A172 (cell line): ENCODE measurements at regions not wholly inside any gene's neighbourhood (a gene's known extent, or its start where the extent isn't known, plus 50 kb on each side); places are given as distances from the start of the nearest gene placed in this dataset.
A peak's percentile ranks its signal among the peaks of the same experiment; 100 is the strongest.
"Not testable (repeated sequence)": the region's sequence is repeated elsewhere in the genome, so short reads cannot be mapped to it uniquely, and the experiment has no call there.

Source experiments
- DNase-seq: peaks from one replicate; pipeline ENCODE4 v3.0.0-alpha.2; 2015; ENCODE audit warnings: low spot score

DNA sequence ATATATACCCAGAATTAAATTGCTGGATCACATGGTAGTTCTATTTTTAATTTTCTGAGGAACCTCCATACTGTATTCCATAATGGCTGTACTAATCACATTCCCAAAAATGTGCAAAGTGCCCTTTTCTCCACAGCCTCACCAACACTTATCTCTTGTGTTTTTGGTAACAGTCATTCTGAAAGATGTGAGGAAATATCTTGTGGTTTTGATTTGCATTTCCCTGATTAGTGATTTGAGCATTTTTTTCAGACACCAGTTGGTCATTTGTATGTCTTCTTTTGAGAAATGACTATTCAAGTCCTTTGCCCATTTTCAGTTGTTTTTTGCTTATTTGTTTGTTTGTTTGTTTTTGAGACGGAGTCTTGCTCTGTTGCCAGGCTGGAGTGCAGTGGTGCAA, 98.1 kb upstream of the SIMC1 start:
- not testable (repeated sequence) for DNase-seq

DNA sequence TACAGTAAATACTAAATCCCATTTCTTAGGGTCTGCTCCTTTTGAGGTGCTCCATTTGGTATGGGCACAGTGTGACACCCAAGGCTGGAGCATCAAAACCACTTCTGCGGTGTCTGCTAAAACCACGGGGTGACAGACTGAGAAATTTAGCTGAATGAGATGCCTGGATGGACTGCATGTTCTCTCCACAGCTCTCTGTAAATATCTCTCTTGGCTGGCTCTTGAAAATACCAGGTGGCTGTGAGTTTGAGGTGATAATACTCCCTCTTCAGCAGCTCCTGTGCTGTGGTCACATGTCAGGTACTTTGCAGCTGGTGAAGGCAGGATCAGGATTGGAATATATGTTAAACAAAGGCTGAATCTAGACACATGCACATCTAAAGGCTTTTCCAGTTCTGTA, 93.7 kb upstream of the SIMC1 start:
- no peak for DNase-seq

DNA sequence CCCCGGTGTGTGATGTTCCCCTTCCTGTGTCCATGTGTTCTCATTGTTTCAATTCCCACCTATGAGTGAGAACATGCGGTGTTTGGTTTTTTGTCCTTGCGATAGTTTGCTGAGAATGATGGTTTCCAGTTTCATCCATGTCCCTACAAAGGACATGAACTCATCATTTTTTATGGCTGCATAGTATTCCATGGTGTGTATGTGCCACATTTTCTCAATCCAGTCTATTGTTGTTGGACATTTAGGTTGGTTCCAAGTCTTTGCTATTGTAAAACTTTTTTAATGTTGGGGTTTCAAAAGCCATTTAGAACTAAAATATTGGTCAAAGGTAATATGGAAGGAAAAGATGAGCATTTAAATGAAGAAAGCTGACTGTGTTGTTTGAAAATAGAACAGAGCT, 88.3 kb upstream of the SIMC1 start:
- DNase-seq, result not testable (repeated sequence)

GRCh38 chr5:176151281-176151680, 86.9 kb upstream of the SIMC1 start:
- DNase-seq, result peak; percentile 9

DNA sequence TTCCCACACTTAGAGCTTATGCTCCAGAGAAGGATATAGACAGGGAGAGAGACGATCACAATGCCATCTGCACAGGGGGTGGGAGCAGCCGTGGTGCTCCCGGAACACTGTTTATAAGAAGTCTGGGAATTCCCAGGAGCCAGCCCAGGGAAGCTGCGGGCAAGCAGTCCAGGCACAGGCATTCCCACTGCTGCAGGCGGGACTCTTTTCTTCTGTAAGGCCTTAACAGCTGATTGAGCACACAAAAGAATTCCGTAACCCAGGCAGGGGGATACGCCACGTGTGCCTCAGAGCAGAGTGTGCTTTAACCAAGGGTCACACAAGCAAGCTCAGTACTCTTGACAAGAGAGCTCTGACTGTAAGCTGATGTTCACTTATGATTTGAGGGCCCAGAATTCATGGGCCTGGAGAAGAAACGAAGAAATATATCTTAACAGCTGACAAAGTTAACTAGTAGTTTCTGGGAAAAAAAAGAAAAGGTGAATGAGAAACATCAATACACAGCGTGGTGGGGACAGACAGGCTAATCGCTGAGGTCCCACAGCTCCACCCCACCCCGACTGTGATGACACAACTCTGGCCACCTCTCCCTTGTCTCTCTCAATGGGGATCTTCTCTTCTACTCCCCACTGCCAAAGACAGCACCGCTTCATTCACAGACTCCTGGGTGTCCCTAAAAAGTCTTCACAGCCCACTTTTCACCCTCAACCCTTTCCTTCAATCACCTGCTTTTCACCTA, 85.9 kb upstream of the SIMC1 start:
- DNase-seq, result no peak

- DNase-seq, result no peak
Observed at GRCh38 chr5:176152930-176153311, 85.3 kb upstream of the SIMC1 start.

- no peak for DNase-seq
Observed at GRCh38 chr5:176153741-176154140, 84.5 kb upstream of the SIMC1 start.

DNA sequence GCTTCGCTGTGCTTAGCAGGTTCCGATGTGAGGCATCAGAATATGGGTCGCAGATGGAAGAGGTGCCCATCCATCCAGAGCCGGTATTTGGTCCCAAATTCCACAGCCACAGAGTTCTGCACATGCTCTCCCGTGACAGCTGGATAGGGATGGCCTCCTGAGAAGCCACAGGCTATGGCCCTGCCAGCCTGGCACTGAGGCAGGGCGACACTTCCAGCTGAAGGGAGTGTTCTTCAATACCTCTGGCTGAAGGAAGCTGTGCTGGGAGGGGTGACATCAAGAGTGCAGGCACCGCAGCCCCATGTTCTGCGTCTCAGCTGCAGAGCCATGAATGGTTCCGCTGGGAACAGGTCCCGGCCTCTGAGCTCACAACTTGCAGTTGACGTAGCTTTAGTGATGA, 83.4 kb upstream of the SIMC1 start:
- DNase-seq, result no peak

GRCh38 chr5:176155922-176156359, 82.3 kb upstream of the SIMC1 start:
- peak; percentile 14 for DNase-seq

GRCh38 chr5:176157656-176158055, 80.6 kb upstream of the SIMC1 start:
- DNase-seq, result peak; percentile 66

GRCh38 chr5:176161431-176161830, 76.8 kb upstream of the SIMC1 start:
- DNase-seq, result no peak

GRCh38 chr5:176162198-176162597, 76.0 kb upstream of the SIMC1 start:
- DNase-seq, result no peak

DNA sequence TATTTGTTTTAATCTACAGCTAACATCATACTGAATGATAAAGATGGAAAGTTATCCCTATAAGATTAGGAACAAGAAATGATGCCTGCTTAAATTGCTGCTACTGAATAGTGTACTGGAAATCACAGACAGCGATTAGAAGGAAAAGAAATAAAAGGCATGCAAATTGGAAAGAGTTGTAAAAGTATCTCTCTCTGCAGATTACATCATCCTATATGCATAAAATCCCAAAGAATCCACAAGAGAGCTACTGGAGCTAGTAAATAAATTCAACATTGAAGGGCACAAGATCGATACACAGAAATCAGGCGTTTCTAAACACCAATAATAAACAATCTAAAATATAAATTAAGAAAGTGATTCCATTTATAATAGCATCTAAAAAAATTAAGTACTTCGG, 75.3 kb upstream of the SIMC1 start:
- DNase-seq, result no peak

GRCh38 chr5:176166427-176166826, 71.8 kb upstream of the SIMC1 start:
- DNase-seq, result peak; percentile 22

GRCh38 chr5:176167800-176168199, 70.4 kb upstream of the SIMC1 start:
- DNase-seq, result no peak

- DNase-seq, result no peak
Observed at GRCh38 chr5:176169393-176170063, 68.7 kb upstream of the SIMC1 start.

GRCh38 chr5:176170084-176170483, 68.1 kb upstream of the SIMC1 start:
- DNase-seq, result no peak

GRCh38 chr5:176171171-176171760, 67.0 kb upstream of the SIMC1 start:
- no peak for DNase-seq

DNA sequence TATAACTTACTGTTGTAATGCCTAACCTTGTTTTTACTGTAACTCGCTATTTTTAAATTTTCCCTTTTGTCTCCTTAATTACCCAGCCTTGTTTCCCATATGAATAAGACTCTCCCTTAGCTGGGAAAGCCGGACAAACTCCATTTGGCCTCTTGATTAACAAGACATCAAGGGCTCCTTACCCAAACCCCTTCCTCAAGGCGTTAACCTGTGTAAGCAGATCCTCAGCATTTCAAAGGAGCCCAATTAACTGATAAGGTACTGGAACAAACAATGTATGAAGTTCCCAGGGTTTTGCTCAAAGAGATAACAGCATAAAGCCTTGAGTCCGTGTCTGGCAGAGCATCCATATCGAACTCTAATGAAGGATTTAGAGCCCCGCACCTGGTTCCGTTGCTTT, 66.0 kb upstream of the SIMC1 start:
- no peak for DNase-seq

DNA sequence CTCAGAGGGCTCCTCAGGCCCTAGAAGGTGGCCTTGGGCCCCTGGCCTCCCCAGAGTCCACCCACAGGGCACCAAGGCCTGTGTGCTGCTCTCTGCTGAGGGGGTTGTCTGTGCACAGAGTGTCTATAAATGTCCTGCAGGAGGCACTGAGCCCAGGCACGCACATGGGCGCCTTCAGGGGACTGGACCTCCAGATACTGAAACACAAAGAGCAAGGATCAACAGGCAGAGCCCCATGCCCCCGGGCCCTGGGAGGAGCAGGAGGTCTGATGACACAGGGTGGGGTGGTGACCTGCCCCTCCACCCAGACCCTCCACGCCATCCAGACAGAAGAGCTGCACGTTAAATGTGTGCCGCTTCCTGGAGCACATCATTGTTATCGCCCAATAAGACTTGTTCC, 64.6 kb upstream of the SIMC1 start:
- no peak for DNase-seq

DNA sequence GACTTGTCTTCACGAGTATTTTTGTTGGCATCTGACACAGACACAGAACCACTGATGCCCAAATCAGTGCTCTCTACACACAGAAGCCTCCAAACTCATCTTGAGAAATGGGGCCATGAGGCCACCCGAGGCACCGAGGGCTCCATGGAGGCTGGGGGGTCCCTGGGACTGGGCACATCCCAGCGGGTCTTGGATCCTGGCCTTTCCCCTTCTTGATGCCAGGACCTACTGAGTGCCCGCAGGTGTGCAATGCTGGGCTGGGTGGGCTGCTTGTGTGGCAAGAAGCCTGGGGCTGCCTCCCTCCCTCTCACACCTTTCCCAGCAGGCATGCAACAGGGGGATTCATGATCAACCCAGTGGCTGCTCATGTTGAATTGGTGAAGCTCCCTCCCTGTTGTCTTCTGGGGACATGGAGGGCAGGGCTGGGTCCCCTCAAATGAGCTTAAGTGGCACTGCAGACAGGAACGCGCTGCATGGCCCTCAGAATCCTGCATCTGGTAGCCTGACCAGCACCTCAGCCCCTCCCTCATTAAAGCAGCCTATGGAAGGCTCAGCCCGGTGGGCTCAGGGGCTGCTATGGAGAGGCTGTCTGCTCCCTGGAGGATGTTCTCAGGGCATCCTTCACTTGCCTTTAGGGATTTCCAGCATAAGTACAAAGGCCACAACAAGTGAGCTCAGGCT, 63.7 kb upstream of the SIMC1 start:
- DNase-seq, result no peak

DNA sequence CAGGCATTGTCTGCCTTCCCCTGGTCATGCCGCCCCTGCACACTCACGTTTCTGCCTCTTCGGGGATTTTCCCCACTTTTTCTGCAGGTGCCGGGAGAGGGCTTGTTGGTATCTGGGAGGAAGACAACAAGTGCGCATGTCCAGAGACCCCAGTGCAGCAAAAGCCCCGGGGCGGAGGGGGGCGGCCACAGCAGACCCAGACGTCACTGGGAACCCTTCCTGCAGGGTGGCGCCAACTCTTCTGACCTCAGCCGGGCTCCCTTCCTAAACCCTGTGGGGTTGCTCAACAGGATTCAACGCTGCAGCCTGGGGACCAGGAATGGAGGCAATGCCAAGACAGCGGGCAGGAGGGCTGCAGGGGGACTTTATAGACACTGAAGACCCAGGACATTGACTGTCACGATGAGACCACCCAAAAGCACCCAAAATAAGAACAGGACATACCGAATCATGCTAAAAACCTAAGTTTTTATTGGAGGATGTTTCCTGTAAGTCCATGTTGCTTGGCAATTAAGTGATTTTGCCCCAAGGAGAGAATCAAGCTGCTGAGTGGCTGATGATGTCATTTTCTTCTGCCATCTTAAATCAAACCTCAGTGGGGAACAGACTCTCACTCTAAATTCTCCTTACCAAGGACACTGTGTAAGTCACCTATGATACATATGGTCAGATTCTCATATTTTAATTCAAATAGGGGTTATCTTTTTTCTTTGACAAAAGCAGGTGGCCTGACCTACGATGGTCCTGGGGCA, 62.9 kb upstream of the SIMC1 start:
- no peak for DNase-seq
